ENCODE measurements at regions not wholly inside any gene's neighbourhood (a gene's known extent, or its start where the extent isn't known, plus 50 kb on each side); places are given as distances from the start of the nearest gene placed in this dataset.
"Not testable (repeated sequence)": the region's sequence is repeated elsewhere in the genome, so short reads cannot be mapped to it uniquely, and the experiment has no call there.

- DNase-seq, result peak in 2 of 51 donors; percentile 2 to 31
Observed at GRCh38 chr3:18988614-18989229, 159.6 kb upstream of the KCNH8 start.

GRCh38 chr3:18987862-18988447 is 160.4 kb upstream of the KCNH8 start:
- peak in 3 of 51 donors; percentile 0 to 19 (median 4) for DNase-seq

- no peak for DNase-seq
Observed at GRCh38 chr3:18987070-18987469, 161.2 kb upstream of the KCNH8 start.

- DNase-seq, result no peak
Observed at GRCh38 chr3:18982920-18983319, 165.4 kb upstream of the KCNH8 start.

GRCh38 chr3:18976102-18976501 is 172.2 kb upstream of the KCNH8 start:
- DNase-seq, result not testable (repeated sequence)

- no peak for DNase-seq
Observed at GRCh38 chr3:18968120-18968519, 180.2 kb upstream of the KCNH8 start.

GRCh38 chr3:18965781-18966180 is 182.5 kb upstream of the KCNH8 start:
- DNase-seq, result no peak

- no peak for DNase-seq
Observed at GRCh38 chr3:18964640-18965039, 183.7 kb upstream of the KCNH8 start.

- DNase-seq, result peak in 1 of 51 donors; percentile 33
Observed at GRCh38 chr3:18951333-18951732, 197.0 kb upstream of the KCNH8 start.

GRCh38 chr3:18946524-18946923 is 201.8 kb upstream of the KCNH8 start:
- DNase-seq, result peak in 1 of 51 donors; percentile 0

- no peak for DNase-seq
Observed at GRCh38 chr3:18937574-18937973, 210.7 kb upstream of the KCNH8 start.

GRCh38 chr3:18919158-18919557 is 229.2 kb upstream of the KCNH8 start:
- no peak for DNase-seq

GRCh38 chr3:18917923-18918322 is 230.4 kb upstream of the KCNH8 start:
- no peak for DNase-seq

- peak in 1 of 51 donors; percentile 1 for DNase-seq
Observed at GRCh38 chr3:18902081-18902793, 246.1 kb upstream of the KCNH8 start.

GRCh38 chr3:18901571-18901970 is 246.7 kb upstream of the KCNH8 start:
- no peak for DNase-seq

GRCh38 chr3:18900994-18901393 is 247.3 kb upstream of the KCNH8 start:
- DNase-seq, result no peak

GRCh38 chr3:18898911-18899310 is 249.4 kb upstream of the KCNH8 start:
- DNase-seq, result peak in 1 of 51 donors; percentile 6

- no peak for DNase-seq
Observed at GRCh38 chr3:18892756-18893155, 255.6 kb upstream of the KCNH8 start.

GRCh38 chr3:18892047-18892446 is 256.3 kb upstream of the KCNH8 start:
- no peak for DNase-seq

- DNase-seq, result no peak
Observed at GRCh38 chr3:18891641-18892040, 256.7 kb upstream of the KCNH8 start.

GRCh38 chr3:18890449-18890848 is 257.9 kb upstream of the KCNH8 start:
- no peak for DNase-seq

GRCh38 chr3:18888819-18889218 is 259.5 kb upstream of the KCNH8 start:
- DNase-seq, result no peak

- peak in 2 of 51 donors; percentile 1 to 10 for DNase-seq
Observed at GRCh38 chr3:18888370-18888769, 259.9 kb upstream of the KCNH8 start.

Measured in hypothalamus (tissue), 51 donors.